ENCODE measurements at regions not wholly inside any gene's neighbourhood (a gene's known extent, or its start where the extent isn't known, plus 50 kb on each side); places are given as distances from the start of the nearest gene placed in this dataset.

DNA sequence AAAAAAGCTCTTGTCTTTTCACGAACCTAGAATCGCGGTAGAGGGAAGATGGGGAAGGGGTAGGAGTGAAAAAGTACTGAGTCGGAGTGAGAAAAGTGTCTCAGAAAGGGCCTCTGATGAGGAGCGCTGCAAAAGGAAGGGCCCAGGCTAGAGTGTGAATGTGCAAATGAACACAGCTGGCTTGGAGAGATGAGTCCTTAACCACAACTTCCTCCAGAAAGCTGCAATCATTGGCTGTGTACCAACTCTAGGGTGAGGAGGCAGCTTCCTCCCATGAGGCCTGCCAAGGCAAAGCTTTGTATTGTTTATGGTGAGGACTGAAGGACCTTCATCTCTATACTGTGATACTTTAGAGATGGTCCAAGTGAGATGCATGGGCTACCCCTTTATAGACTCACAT lies 566.9 kb upstream of the ANO5 start:
- Mint-ChIP-seq H3K27me3 (ENCODE audit: unreplicated experiment) (no peaks in the 10 kb centered on the region), H3K4me3 (ENCODE audit: unreplicated experiment) (no peak overlapping the region), H3K9me3 (ENCODE audit: unreplicated experiment) (peaks cover 21% of the 10 kb centered on the region), H3K27ac (ENCODE audit: unreplicated experiment) (no peak overlapping the region), H3K4me1 (ENCODE audit: unreplicated experiment) (no peaks in the 10 kb centered on the region), H3K36me3 (ENCODE audit: unreplicated experiment) (no peaks in the 10 kb centered on the region)
- DNase-seq (ENCODE audit: extremely low spot score, unreplicated experiment): no peak
- TF ChIP-seq, protein P1, sequence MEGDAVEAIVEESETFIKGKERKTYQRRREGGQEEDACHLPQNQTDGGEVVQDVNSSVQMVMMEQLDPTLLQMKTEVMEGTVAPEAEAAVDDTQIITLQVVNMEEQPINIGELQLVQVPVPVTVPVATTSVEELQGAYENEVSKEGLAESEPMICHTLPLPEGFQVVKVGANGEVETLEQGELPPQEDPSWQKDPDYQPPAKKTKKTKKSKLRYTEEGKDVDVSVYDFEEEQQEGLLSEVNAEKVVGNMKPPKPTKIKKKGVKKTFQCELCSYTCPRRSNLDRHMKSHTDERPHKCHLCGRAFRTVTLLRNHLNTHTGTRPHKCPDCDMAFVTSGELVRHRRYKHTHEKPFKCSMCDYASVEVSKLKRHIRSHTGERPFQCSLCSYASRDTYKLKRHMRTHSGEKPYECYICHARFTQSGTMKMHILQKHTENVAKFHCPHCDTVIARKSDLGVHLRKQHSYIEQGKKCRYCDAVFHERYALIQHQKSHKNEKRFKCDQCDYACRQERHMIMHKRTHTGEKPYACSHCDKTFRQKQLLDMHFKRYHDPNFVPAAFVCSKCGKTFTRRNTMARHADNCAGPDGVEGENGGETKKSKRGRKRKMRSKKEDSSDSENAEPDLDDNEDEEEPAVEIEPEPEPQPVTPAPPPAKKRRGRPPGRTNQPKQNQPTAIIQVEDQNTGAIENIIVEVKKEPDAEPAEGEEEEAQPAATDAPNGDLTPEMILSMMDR (IDR thresholded peaks at IDR 0.05): no peak

DNA sequence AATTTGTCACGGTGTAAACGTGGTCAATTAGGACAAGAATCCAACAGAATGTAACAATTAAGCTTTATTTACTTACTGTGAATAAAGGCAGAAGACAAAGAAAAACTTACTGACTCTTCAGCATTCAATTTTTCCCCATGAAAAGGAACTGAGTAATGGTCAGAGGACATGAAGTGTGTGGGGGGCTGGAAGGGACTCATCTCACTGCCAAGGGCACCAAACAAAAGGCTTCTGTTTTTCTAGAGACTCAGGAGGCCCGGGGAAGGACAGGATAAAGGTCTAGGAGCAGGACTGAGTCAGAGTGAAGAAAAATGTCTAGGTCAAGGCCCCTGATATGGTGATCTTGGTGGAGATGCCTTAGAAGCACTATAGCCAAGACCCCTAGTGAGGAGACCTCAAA lies 564.2 kb upstream of the ANO5 start:
- Mint-ChIP-seq H3K9me3 (ENCODE audit: unreplicated experiment) (peaks cover 26% of the 10 kb centered on the region), H3K27ac (ENCODE audit: unreplicated experiment) (no peak overlapping the region), H3K4me1 (ENCODE audit: unreplicated experiment) (no peaks in the 10 kb centered on the region), H3K27me3 (ENCODE audit: unreplicated experiment) (no peaks in the 10 kb centered on the region), H3K4me3 (ENCODE audit: unreplicated experiment) (no peak overlapping the region), H3K36me3 (ENCODE audit: unreplicated experiment) (no peaks in the 10 kb centered on the region)
- DNase-seq (ENCODE audit: extremely low spot score, unreplicated experiment): no peak
- TF ChIP-seq, protein P1 (IDR thresholded peaks at IDR 0.05): no peak

DNA sequence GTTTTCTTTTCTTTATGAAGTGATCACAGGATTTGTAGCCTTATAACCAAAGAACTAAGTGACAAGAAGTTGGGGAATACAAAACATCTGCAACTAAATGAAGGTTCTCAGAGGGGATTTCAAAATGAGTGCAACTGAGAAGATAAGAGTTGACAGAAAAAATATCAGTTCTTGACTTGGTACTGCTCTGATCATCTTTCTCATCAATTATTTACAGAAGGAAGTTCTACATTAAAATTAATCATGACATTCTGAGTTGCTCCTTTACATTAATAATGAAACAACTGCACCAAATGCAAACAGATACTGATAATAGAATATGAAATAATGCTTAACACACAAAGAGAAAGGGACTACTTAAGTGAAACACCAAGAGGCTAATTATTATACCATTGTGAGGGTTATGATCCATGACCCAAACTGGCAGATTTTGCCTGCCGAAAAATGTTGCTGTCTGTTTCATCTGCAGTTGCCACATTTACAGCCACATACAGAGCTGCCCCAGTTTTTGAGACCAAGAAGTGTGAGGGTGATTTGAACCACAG lies 561.9 kb upstream of the ANO5 start:
- peaks cover 26% of the 10 kb centered on the region for H3K9me3 Mint-ChIP-seq (ENCODE audit: unreplicated experiment)
- DNase-seq (ENCODE audit: extremely low spot score, unreplicated experiment): no peak

DNA sequence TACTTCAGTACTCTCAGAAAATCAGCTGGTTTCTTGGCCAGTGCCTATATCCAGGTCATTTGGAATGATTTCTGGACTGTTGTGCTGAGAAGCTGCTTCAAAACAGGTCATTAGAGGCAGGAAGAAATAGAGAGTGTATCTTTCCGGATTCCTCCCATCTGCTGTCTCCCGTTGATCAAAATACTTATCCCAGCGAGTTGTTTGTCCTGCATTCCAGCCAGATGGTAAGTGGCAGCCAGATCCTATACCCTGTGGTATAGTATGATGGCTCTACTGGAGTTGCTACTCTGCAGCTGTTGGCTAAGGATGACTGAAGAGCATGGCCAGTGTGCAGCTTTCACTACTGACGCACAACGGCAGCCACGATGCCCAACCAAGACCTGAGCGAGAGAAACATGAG lies 560.9 kb upstream of the ANO5 start:
- Mint-ChIP-seq H3K4me3 (ENCODE audit: unreplicated experiment) (no peak overlapping the region), H3K27me3 (ENCODE audit: unreplicated experiment) (no peaks in the 10 kb centered on the region), H3K27ac (ENCODE audit: unreplicated experiment) (no peak overlapping the region), H3K4me1 (ENCODE audit: unreplicated experiment) (no peaks in the 10 kb centered on the region), H3K9me3 (ENCODE audit: unreplicated experiment) (peaks cover 22% of the 10 kb centered on the region), H3K36me3 (ENCODE audit: unreplicated experiment) (no peaks in the 10 kb centered on the region)
- no peak for DNase-seq (ENCODE audit: extremely low spot score, unreplicated experiment)
- TF ChIP-seq, protein P1 (IDR thresholded peaks at IDR 0.05): no peak

More for the DNA sequence above, 561.9 kb upstream of the ANO5 start:
- TF ChIP-seq, protein P1 (IDR thresholded peaks at IDR 0.05): no peak
- no peak overlapping the region for H3K4me3 Mint-ChIP-seq (ENCODE audit: unreplicated experiment)
- no peak overlapping the region for H3K27ac Mint-ChIP-seq (ENCODE audit: unreplicated experiment)
- no peaks in the 10 kb centered on the region for H3K4me1 Mint-ChIP-seq (ENCODE audit: unreplicated experiment)
- no peaks in the 10 kb centered on the region for H3K36me3 Mint-ChIP-seq (ENCODE audit: unreplicated experiment)
- no peaks in the 10 kb centered on the region for H3K27me3 Mint-ChIP-seq (ENCODE audit: unreplicated experiment)

DNA sequence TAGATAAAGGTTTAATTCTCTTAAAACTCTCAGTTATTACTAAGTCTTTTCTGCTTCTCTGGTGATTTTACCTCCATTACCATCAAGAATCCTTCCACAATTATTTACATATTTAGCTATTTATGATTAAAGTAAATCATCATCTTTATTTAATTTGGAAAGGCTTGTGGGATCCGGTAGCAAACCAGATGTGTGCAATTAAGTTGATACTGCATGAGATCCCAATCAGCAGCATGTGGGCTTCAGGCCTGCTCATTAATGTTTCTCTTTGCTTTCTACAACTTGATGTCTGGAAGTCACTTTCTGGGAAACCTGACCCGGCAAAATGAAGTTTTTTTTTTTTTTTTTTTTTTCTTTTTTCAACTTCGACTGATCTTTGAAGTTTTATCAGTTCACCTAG lies 558.4 kb upstream of the ANO5 start:
- no peaks in the 10 kb centered on the region for H3K4me1 Mint-ChIP-seq (ENCODE audit: unreplicated experiment)

More for the DNA sequence above, 558.4 kb upstream of the ANO5 start:
- Mint-ChIP-seq H3K36me3 (ENCODE audit: unreplicated experiment) (no peaks in the 10 kb centered on the region), H3K27me3 (ENCODE audit: unreplicated experiment) (no peaks in the 10 kb centered on the region), H3K4me3 (ENCODE audit: unreplicated experiment) (no peak overlapping the region), H3K27ac (ENCODE audit: unreplicated experiment) (no peak overlapping the region), H3K9me3 (ENCODE audit: unreplicated experiment) (peaks cover 11% of the 10 kb centered on the region)
- no peak for DNase-seq (ENCODE audit: extremely low spot score, unreplicated experiment)
- TF ChIP-seq, protein P1 (IDR thresholded peaks at IDR 0.05): no peak

Data from osteocyte (in vitro differentiated cells).